ENCODE measurements at regions not wholly inside any gene's neighbourhood (a gene's known extent, or its start where the extent isn't known, plus 50 kb on each side); places are given as distances from the start of the nearest gene placed in this dataset.

- no peaks in the 10 kb centered on the region for H3K9me3 ChIP-seq (replicated peaks in 1 of 2; ENCODE audit: control insufficient read depth in 1 of 2, insufficient read depth in 1 of 2, low read length in 2 of 2)
- Mint-ChIP-seq H3K36me3 (no peaks in the 10 kb centered on the region), H3K9me3 (peaks cover 0 to 4% (median 0%) of the 10 kb centered on the region in 7 donors), H3K4me1 (no peaks in the 10 kb centered on the region), H3K27ac (no peak overlapping the region), H3K4me3 (no peak overlapping the region), H3K27me3 (ENCODE audit: low read depth in 3 of 3) (peaks cover 2 to 13% (median 5%) of the 10 kb centered on the region in 3 donors)
- intact Hi-C loops (cut with micrococcal nuclease) = no loop called here
- WGBS (ENCODE audit: insufficient coverage) = 90% methylated on average over 2 of the region's 3 CpGs
- H3K9ac ChIP-seq (ENCODE audit: insufficient read depth, low read length, poor library complexity, severe bottlenecking) = no peak overlapping the region
- no peaks in the 10 kb centered on the region for H4K20me1 ChIP-seq (ENCODE audit: insufficient read depth, low read length)
- no peaks in the 10 kb centered on the region for H3K27me3 ChIP-seq (ENCODE audit: control insufficient read depth in 2 of 2, insufficient read depth in 2 of 2, low read length in 2 of 2)
- H3K4me1 ChIP-seq (ENCODE audit: control insufficient read depth in 1 of 2, insufficient read depth in 2 of 2, low read length in 2 of 2) = no peaks in the 10 kb centered on the region
- no peak overlapping the region for H2AFZ ChIP-seq (ENCODE audit: insufficient read depth, low read depth, low read length, poor library complexity, severe bottlenecking)
- no peaks in the 10 kb centered on the region for H3K79me2 ChIP-seq (ENCODE audit: insufficient read depth, low read length)
- no peak overlapping the region for H3K27ac ChIP-seq (ENCODE audit: low read depth in 1 of 2, low read length in 2 of 2)
- no peaks in the 10 kb centered on the region for H3K36me3 ChIP-seq (replicated peaks in 1 of 2; ENCODE audit: control insufficient read depth in 1 of 2, insufficient read depth in 2 of 2, low read length in 2 of 2)
- H3K4me2 ChIP-seq (replicated peaks; ENCODE audit: extremely low read depth, low read length, poor library complexity, severe bottlenecking) = no peak overlapping the region
- no peak for TF ChIP-seq CTCF (IDR thresholded peaks at IDR 0.05)
- DNase-seq = no peak
- no peak overlapping the region for H3K4me3 ChIP-seq (replicated peaks in 1 of 3; ENCODE audit: low read depth in 2 of 3, low read length in 3 of 3)
Observed at GRCh38 chr1:112776688-112777087, 61.6 kb upstream of the PPM1J start.

GRCh38 chr1:112772781-112773180, 57.6 kb upstream of the PPM1J start:
- Mint-ChIP-seq H3K4me3 (no peak overlapping the region), H3K4me1 (no peaks in the 10 kb centered on the region), H3K27me3 (ENCODE audit: low read depth in 3 of 3) (peaks cover 5 to 22% (median 10%) of the 10 kb centered on the region in 3 donors), H3K9me3 (peaks cover 0 to 4% (median 0%) of the 10 kb centered on the region in 7 donors), H3K36me3 (no peaks in the 10 kb centered on the region), H3K27ac (no peak overlapping the region)
- no peak for DNase-seq
- Histone ChIP-seq H3K4me2 (replicated peaks; ENCODE audit: extremely low read depth, low read length, poor library complexity, severe bottlenecking) (no peak overlapping the region), H4K20me1 (ENCODE audit: insufficient read depth, low read length) (no peaks in the 10 kb centered on the region), H3K4me3 (replicated peaks in 1 of 3; ENCODE audit: low read depth in 2 of 3, low read length in 3 of 3) (no peak overlapping the region), H3K36me3 (replicated peaks in 1 of 2; ENCODE audit: control insufficient read depth in 1 of 2, insufficient read depth in 2 of 2, low read length in 2 of 2) (no peaks in the 10 kb centered on the region), H2AFZ (ENCODE audit: insufficient read depth, low read depth, low read length, poor library complexity, severe bottlenecking) (no peak overlapping the region), H3K4me1 (ENCODE audit: control insufficient read depth in 1 of 2, insufficient read depth in 2 of 2, low read length in 2 of 2) (no peaks in the 10 kb centered on the region), H3K27me3 (ENCODE audit: control insufficient read depth in 2 of 2, insufficient read depth in 2 of 2, low read length in 2 of 2) (peaks cover 4 to 6% of the 10 kb centered on the region in 2 donors), H3K79me2 (ENCODE audit: insufficient read depth, low read length) (no peaks in the 10 kb centered on the region), H3K9me3 (replicated peaks in 1 of 2; ENCODE audit: control insufficient read depth in 1 of 2, insufficient read depth in 1 of 2, low read length in 2 of 2) (no peaks in the 10 kb centered on the region), H3K27ac (ENCODE audit: low read depth in 1 of 2, low read length in 2 of 2) (no peak overlapping the region), H3K9ac (ENCODE audit: insufficient read depth, low read length, poor library complexity, severe bottlenecking) (no peak overlapping the region)
- no peak for TF ChIP-seq CTCF (IDR thresholded peaks at IDR 0.05)
- intact Hi-C loops (cut with micrococcal nuclease) = no loop called here
- 95% methylated on average over 3 of the region's 4 CpGs for WGBS (ENCODE audit: insufficient coverage)
